Endodermal cell (in vitro differentiated cells): ENCODE measurements at regions not wholly inside any gene's neighbourhood (a gene's known extent, or its start where the extent isn't known, plus 50 kb on each side); places are given as distances from the start of the nearest gene placed in this dataset.

ENCODE experiments used
- DNase-seq: peaks from one replicate; pipeline ENCODE4 v3.0.0-alpha.2; 2017
- H3K27ac ChIP-seq: 2 replicates; pipeline ENCODE4 v1.5.1; 2013; ENCODE audit warnings: mild to moderate bottlenecking, low read depth, low read length, moderate library complexity
- H3K27me3 ChIP-seq: 2 replicates; pipeline ENCODE4 v1.6.1; 2013; ENCODE audit warnings: mild to moderate bottlenecking, low read length, moderate library complexity; ENCODE audit not compliant: insufficient read depth, control insufficient read depth, poor library complexity, severe bottlenecking
- H3K36me3 ChIP-seq: 2 replicates; pipeline ENCODE4 v1.7.0; 2013; ENCODE audit warnings: mild to moderate bottlenecking, low read length, moderate library complexity; ENCODE audit not compliant: control insufficient read depth, insufficient read depth
- H3K4me1 ChIP-seq: one replicate; pipeline ENCODE4 v1.7.0; 2013; ENCODE audit warnings: low read length; ENCODE audit not compliant: control insufficient read depth, insufficient read depth
- H3K4me3 ChIP-seq: 2 replicates; pipeline ENCODE4 v1.5.1; 2013; ENCODE audit warnings: mild to moderate bottlenecking, low read length, moderate library complexity
- H3K9ac ChIP-seq: 2 replicates; pipeline ENCODE4 v1.6.1; 2013; ENCODE audit warnings: mild to moderate bottlenecking, low read length, moderate library complexity; ENCODE audit not compliant: poor library complexity, severe bottlenecking; ENCODE audit errors: extremely low read depth
- H3K9me3 ChIP-seq: 2 replicates; pipeline ENCODE4 v1.6.1; 2013; ENCODE audit warnings: mild to moderate bottlenecking, low read length, moderate library complexity; ENCODE audit not compliant: control insufficient read depth
- H3K27ac Mint-ChIP-seq: 2 replicates; pipeline ENCODE4 v1.8.0; 2020; ENCODE audit warnings: mixed read lengths
- H3K27me3 Mint-ChIP-seq: 2 replicates; pipeline ENCODE4 v1.8.0; 2021; ENCODE audit warnings: mild to moderate bottlenecking, mixed read lengths; ENCODE audit not compliant: insufficient read depth
- H3K36me3 Mint-ChIP-seq: 2 replicates; pipeline ENCODE4 v1.8.0; 2020; ENCODE audit warnings: low read depth, mixed read lengths
- H3K4me1 Mint-ChIP-seq: 2 replicates; pipeline ENCODE4 v1.8.0; 2020; ENCODE audit warnings: mixed read lengths
- H3K4me3 Mint-ChIP-seq: 2 replicates; pipeline ENCODE4 v1.8.0; 2020; ENCODE audit warnings: mild to moderate bottlenecking, moderate library complexity, mixed read lengths
- H3K9me3 Mint-ChIP-seq: 2 replicates; pipeline ENCODE4 v1.8.0; 2020; ENCODE audit warnings: mild to moderate bottlenecking, mixed read lengths
- CTCF ChIP-seq: fragments of 200-600 bp; sonication (generic); conservative IDR thresholded peaks from 2 replicates; pipeline ENCODE4 v1.5.0; 2021; ENCODE audit warnings: antibody characterized with exemption, mild to moderate bottlenecking
- WGBS, 2 experiments: methylation state at CpG; one replicate each; pipeline versions ENCODE4 v1.1.5 to v1.1.7; 2013; ENCODE audit warnings: missing lambda C conversion rate in 2 of 2, mixed read lengths in 1 of 2; ENCODE audit not compliant: insufficient coverage in 1 of 2, insufficient read length in 1 of 2; 5-methylcytosine and 5-hydroxymethylcytosine counted together

GRCh38 chr12:5138256-5138655, 94.6 kb downstream of the KCNA5 start:
- Histone ChIP-seq H3K9me3 (peaks cover 23% of the 10 kb centered on the region), H3K4me1 (no peaks in the 10 kb centered on the region), H3K36me3 (no peaks in the 10 kb centered on the region), H3K9ac (no peak overlapping the region), H3K27ac (no peak overlapping the region), H3K4me3 (no peak overlapping the region), H3K27me3 (peaks cover 10% of the 10 kb centered on the region)
- no peak for DNase-seq
- Mint-ChIP-seq H3K9me3 (peaks cover 32% of the 10 kb centered on the region), H3K36me3 (peaks cover 9% of the 10 kb centered on the region), H3K4me3 (no peak overlapping the region), H3K27ac (no peak overlapping the region), H3K4me1 (peaks cover 13% of the 10 kb centered on the region), H3K27me3 (peaks cover 5% of the 10 kb centered on the region)
- no peak for TF ChIP-seq CTCF
- 88 to 92% methylated on average over 1 to 7 of the region's 7 CpGs for WGBS, 2 experiments

GRCh38 chr12:5138845-5139244, 95.2 kb downstream of the KCNA5 start:
- H3K9ac ChIP-seq, result no peak overlapping the region
- Mint-ChIP-seq H3K9me3 (peaks cover 35% of the 10 kb centered on the region), H3K27me3 (peaks cover 5% of the 10 kb centered on the region), H3K4me3 (no peak overlapping the region), H3K27ac (no peak overlapping the region), H3K4me1 (peaks cover 13% of the 10 kb centered on the region), H3K36me3 (peaks cover 12% of the 10 kb centered on the region)
- no peaks in the 10 kb centered on the region for H3K4me1 ChIP-seq
- H3K4me3 ChIP-seq, result no peak overlapping the region
- peaks cover 9% of the 10 kb centered on the region for H3K27me3 ChIP-seq
- no peak for TF ChIP-seq CTCF
- H3K27ac ChIP-seq, result no peak overlapping the region
- H3K36me3 ChIP-seq, result no peaks in the 10 kb centered on the region
- DNase-seq, result no peak
- H3K9me3 ChIP-seq, result peaks cover 23% of the 10 kb centered on the region

- H3K36me3 Mint-ChIP-seq, result peaks cover 12% of the 10 kb centered on the region
- 95 to 100% methylated on average over 2 to 6 of the region's 6 CpGs for WGBS, 2 experiments
Observed at GRCh38 chr12:5139751-5140150, 96.1 kb downstream of the KCNA5 start.

More at GRCh38 chr12:5139751-5140150, 96.1 kb downstream of the KCNA5 start:
- no peak for TF ChIP-seq CTCF
- Mint-ChIP-seq H3K4me3 (no peak overlapping the region), H3K27ac (no peak overlapping the region), H3K9me3 (peaks cover 36% of the 10 kb centered on the region), H3K27me3 (peaks cover 2% of the 10 kb centered on the region), H3K4me1 (peaks cover 8% of the 10 kb centered on the region)
- Histone ChIP-seq H3K4me1 (no peaks in the 10 kb centered on the region), H3K27ac (no peak overlapping the region), H3K9me3 (peaks cover 23% of the 10 kb centered on the region), H3K9ac (no peak overlapping the region), H3K4me3 (peak overlapping the region; percentile 46), H3K27me3 (peaks cover under 1% of the 10 kb centered on the region), H3K36me3 (no peaks in the 10 kb centered on the region)
- DNase-seq, result no peak
